GM21737 (cell line): ENCODE measurements at regions not wholly inside any gene's neighbourhood (a gene's known extent, or its start where the extent isn't known, plus 50 kb on each side); places are given as distances from the start of the nearest gene placed in this dataset.

Source experiments
- ATAC-seq: cut with Tn5 transposase; IDR thresholded peaks from one replicate; pipeline ENCODE4 v1.9.1; 2021; ENCODE audit warnings: mild to moderate bottlenecking, moderate library complexity; ENCODE audit not compliant: unreplicated experiment

GRCh38 chr7:131100357-131101054 is 227.2 kb upstream of the MKLN1 start:
- ATAC-seq = no peak

- no peak for ATAC-seq
Observed at GRCh38 chr7:131103997-131104396, 223.7 kb upstream of the MKLN1 start.

GRCh38 chr7:131104596-131105293 is 222.9 kb upstream of the MKLN1 start:
- ATAC-seq = no peak

GRCh38 chr7:131105294-131105798 is 222.3 kb upstream of the MKLN1 start:
- ATAC-seq = no peak

DNA sequence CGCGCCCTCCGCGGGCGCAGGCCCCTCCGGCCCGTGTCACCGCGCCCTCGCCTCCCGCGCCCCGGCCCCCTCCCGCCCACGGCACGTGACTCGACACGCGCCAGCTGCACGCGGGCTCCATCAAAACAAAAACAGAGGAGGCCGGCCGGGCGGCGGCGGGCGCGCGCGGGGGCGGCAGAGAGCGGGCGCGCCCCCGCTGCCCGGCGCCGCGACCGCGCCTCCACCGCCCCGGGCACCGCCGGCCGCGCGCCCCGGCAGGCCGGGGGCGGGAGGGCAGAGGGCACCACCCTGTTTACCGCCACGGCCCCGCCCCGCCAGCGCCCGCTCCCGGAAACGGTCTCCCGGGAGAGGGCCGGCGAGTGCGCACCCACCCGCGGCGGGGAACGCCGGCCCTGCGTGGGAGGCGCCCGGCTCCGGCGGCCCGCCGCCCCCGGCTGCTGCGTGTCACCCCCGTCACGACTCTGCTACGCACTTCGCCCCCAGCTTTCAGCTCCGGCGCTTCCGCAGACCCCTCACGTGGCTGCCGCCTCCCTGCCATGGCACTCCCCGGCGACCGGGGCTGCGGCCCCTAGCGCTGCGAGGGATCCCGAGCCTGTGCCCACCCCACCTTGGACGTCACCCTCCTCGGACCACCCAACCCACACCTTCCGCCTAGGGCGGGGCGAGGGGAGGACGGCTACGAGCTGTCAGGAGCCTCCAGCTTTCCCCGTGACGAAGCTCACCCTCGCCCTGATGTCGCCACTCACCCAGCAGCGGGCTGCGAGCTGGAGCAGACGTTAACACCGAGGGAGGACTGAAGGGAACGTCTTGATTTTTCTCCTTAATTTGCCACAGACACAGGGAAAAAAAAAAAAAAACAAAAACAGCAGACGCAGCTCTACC is 221.6 kb upstream of the MKLN1 start:
- peak; percentile 40 for ATAC-seq

DNA sequence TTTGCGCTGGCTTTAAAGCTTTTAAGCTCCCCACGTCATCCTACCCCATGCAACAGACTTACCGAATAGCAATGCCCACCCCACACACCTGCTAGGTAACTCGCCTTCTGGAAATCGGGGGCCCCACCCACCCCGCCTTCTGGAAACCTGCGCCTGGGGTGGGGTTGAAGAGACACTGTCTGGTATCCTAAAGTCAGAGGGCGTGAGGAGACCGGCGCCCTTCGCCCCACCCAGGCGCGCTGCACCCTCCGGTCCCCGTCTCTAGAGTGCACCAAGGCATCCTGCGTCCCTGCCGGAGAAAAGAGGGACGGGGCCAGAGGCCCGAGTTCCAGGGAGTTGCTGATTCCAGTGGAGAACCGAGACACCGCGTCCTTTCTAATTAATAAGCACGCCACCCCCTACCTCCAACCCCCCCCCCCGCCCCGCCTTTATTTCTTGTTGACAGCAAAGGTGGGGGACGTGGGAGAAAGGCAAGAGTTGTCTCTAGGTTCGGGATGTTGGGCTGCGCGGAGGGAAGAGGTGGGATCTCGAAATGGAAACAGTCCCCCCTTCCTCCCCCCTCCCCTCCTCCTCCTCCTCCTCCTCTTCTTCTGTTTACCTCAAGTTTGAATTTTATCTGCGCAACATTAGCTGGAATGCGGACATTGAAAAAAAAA is 220.9 kb upstream of the MKLN1 start:
- ATAC-seq = no peak

- peak; percentile 39 for ATAC-seq
Observed at GRCh38 chr7:131107337-131108211, 220.1 kb upstream of the MKLN1 start.

- ATAC-seq = no peak
Observed at GRCh38 chr7:131108212-131108940, 219.3 kb upstream of the MKLN1 start.

DNA sequence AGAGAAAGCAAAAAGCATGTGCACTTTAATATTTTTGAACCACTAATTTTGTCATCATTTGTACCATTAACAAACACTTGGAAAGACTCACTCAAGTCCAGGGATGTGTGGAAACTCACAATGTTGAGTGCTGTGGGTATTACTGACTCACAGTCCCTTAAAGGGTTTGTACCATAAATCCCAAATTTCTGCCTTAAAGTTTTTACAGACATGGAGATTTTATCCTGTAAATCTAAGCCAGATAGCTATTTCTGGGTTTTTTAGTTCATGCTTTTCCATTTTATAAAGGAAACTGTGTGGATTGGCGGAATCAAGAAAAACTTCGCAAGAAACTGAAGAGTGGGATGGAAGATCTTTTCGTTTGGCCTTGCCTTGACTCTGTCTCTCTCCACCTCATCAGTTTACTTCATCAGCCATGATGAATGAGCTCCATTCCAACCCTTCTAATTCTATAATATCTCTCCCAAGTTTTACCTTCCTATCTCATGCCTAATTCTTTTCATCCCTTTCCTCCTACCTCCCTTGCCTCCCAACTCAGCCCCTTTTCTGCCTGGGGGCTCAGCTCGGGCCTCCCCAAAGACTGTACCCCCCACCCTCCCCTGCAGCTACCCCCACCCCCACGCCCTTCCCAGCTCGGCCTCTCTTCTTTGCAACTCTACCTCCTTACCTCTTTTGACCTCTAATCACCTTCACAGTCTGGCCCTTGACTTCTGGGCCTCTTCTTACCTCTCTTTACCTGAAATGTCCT is 218.5 kb upstream of the MKLN1 start:
- ATAC-seq = no peak

- peak; percentile 28 for ATAC-seq
Observed at GRCh38 chr7:131109759-131110296, 217.8 kb upstream of the MKLN1 start.

- ATAC-seq = no peak
Observed at GRCh38 chr7:131110297-131111080, 217.2 kb upstream of the MKLN1 start.

DNA sequence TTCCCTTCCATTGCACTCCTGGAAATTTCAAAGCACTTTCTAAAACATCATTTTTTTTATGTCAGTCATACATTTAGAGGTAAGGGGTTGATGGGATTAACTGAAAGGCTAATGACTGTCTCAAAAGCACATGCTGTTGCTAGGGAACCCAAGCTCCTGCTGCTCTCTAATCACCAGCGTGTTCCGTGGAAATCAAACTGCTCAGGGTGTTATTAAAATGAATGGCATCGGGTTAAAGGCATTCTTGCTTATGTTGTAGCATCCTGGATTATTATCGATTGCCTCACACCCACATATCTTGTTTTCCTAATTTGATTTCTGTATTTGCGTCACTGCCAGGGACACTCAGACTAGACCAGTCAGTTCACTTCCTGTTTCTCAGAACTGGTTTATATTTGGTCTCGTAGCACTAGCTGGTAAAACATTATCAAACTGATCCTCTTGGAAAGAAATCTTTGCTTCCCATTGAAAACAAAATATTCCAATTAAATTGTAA is 216.5 kb upstream of the MKLN1 start:
- ATAC-seq = no peak

GRCh38 chr7:131111792-131112191 is 215.9 kb upstream of the MKLN1 start:
- ATAC-seq = no peak

DNA sequence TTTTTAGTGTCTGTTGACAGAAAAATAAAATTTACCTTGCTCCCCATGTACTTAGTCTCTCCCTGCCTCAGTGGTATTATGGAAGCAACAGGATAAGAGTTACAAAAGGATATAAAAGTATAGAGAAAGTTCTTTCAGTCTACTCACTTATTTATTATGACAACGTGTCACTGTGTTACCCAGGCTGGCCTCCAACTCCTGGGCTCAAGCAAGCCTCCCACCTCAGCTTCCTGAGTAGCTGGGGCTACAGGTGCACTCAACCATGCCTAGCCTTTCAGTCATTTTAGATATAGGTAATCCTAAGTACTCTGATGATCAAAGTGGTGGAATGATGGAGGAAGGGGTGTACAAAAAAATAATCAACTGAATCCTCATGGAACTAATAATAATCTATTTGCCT is 215.2 kb upstream of the MKLN1 start:
- ATAC-seq = no peak

- no peak for ATAC-seq
Observed at GRCh38 chr7:131115340-131115739, 212.3 kb upstream of the MKLN1 start.

GRCh38 chr7:131117439-131117838 is 210.2 kb upstream of the MKLN1 start:
- ATAC-seq = no peak

- ATAC-seq = no peak
Observed at GRCh38 chr7:131119381-131119780, 208.3 kb upstream of the MKLN1 start.
